Neural cell (in vitro differentiated cells): ENCODE measurements at regions not wholly inside any gene's neighbourhood (a gene's known extent, or its start where the extent isn't known, plus 50 kb on each side); places are given as distances from the start of the nearest gene placed in this dataset.

ENCODE experiments used
- H2AFZ ChIP-seq: fragments of 200-600, 300-800 bp; sonication (generic), shearing (Covaris generic); 2 replicates; pipeline ENCODE4 v1.6.0; 2014; ENCODE audit warnings: low read depth, mild to moderate bottlenecking, antibody characterized with exemption, low read length, moderate library complexity
- H3F3A ChIP-seq: fragments of 200-600 bp; shearing (Covaris generic); 2 replicates; pipeline ENCODE4 v1.6.1; 2016; ENCODE audit warnings: mild to moderate bottlenecking, moderate library complexity, mixed read lengths, antibody characterized with exemption, low read length; ENCODE audit not compliant: insufficient read depth, poor library complexity, severe bottlenecking
- H3K27ac ChIP-seq: fragments of 200-600, 300-800 bp; sonication (generic), shearing (Covaris generic); 2 replicates; pipeline ENCODE4 v1.5.1; 2014; ENCODE audit warnings: mild to moderate bottlenecking, low read length, moderate library complexity
- H3K27me3 ChIP-seq: fragments of 300-800, 200-600 bp; sonication (generic), shearing (Covaris generic); 2 replicates; pipeline ENCODE4 v1.6.0; 2014; ENCODE audit warnings: mild to moderate bottlenecking, low read depth, low read length, moderate library complexity; ENCODE audit not compliant: insufficient read depth
- H3K36me3 ChIP-seq: fragments of 300-800, 200-600 bp; sonication (generic), shearing (Covaris generic); 2 replicates; pipeline ENCODE4 v1.5.1; 2014; ENCODE audit warnings: mild to moderate bottlenecking, antibody characterized with exemption, low read length, moderate library complexity; ENCODE audit not compliant: insufficient read depth
- H3K4me2 ChIP-seq: fragments of 300-800, 200-600 bp; sonication (generic), shearing (Covaris generic); 2 replicates; pipeline ENCODE4 v1.6.0; 2014; ENCODE audit warnings: mild to moderate bottlenecking, low read length
- H3K4me3 ChIP-seq: fragments of 300-800, 200-600 bp; sonication (generic), shearing (Covaris generic); 2 replicates; pipeline ENCODE4 v1.5.1; 2014; ENCODE audit warnings: mild to moderate bottlenecking, low read length, moderate library complexity
- H3K79me2 ChIP-seq: fragments of 200-600 bp; shearing (Covaris generic); replicated peaks from 2 replicates; pipeline ENCODE4 v1.6.0; 2014; ENCODE audit warnings: mild to moderate bottlenecking, low read length, moderate library complexity; ENCODE audit not compliant: insufficient read depth
- H3K9ac ChIP-seq: fragments of 300-800, 200-600 bp; sonication (generic), shearing (Covaris generic); 2 replicates; pipeline ENCODE4 v1.6.1; 2016; ENCODE audit warnings: mild to moderate bottlenecking, low read length, mixed read lengths
- H3K9me2 ChIP-seq: fragments of 200-600 bp; shearing (Covaris generic); 2 replicates; pipeline ENCODE4 v1.6.1; 2016; ENCODE audit warnings: mild to moderate bottlenecking, low read length, mixed read lengths; ENCODE audit not compliant: insufficient read depth
- H3K9me3 ChIP-seq: fragments of 200-600, 300-800 bp; sonication (generic), shearing (Covaris generic); 2 replicates; pipeline ENCODE4 v1.6.1; 2016; ENCODE audit warnings: mild to moderate bottlenecking, mixed run types, low read length, moderate library complexity, mixed read lengths
- H4K20me1 ChIP-seq: fragments of 200-600 bp; shearing (Covaris generic); 2 replicates; pipeline ENCODE4 v1.6.1; 2016; ENCODE audit warnings: mild to moderate bottlenecking, mixed run types; ENCODE audit not compliant: insufficient read depth
- EP300 ChIP-seq: fragments of 450-650 bp; conservative IDR thresholded peaks from 2 replicates; pipeline ENCODE4 v1.6.1; 2014; ENCODE audit warnings: antibody characterized with exemption, mild to moderate bottlenecking, moderate library complexity; ENCODE audit not compliant: poor library complexity, severe bottlenecking
- EZH2 ChIP-seq: fragments of 200-600, 300-800 bp; shearing (Covaris generic), sonication (generic); IDR thresholded peaks from 2 replicates; pipeline ENCODE4 v1.6.1; 2014; ENCODE audit warnings: antibody characterized with exemption, low read length, borderline replicate concordance, mild to moderate bottlenecking; ENCODE audit not compliant: insufficient read depth, poor library complexity, severe bottlenecking
- MXI1 ChIP-seq: fragments of 450-650 bp; conservative IDR thresholded peaks from 2 replicates; pipeline ENCODE4 v1.6.1; 2014; ENCODE audit warnings: antibody characterized with exemption, mild to moderate bottlenecking; ENCODE audit not compliant: poor library complexity, severe bottlenecking
- POLR2AphosphoS5 ChIP-seq: IDR thresholded peaks from 2 replicates; pipeline ENCODE4 v1.6.1; 2012
- RAD21 ChIP-seq: fragments of 450-650 bp; conservative IDR thresholded peaks from 2 replicates; pipeline ENCODE4 v1.6.1; 2014; ENCODE audit warnings: antibody characterized with exemption, mild to moderate bottlenecking, moderate library complexity
- SMC3 ChIP-seq: fragments of 450-650 bp; conservative IDR thresholded peaks from 2 replicates; pipeline ENCODE4 v1.6.1; 2014; ENCODE audit warnings: antibody characterized with exemption, mild to moderate bottlenecking, moderate library complexity; ENCODE audit not compliant: poor library complexity
- TAF1 ChIP-seq: IDR thresholded peaks from 2 replicates; pipeline ENCODE4 v1.6.1; 2012; ENCODE audit warnings: low read depth
- TF ChIP-seq, protein P1 (sequence below): IDR thresholded peaks from 2 replicates; pipeline ENCODE4 v1.6.1; 2012; ENCODE audit warnings: borderline replicate concordance
- TF ChIP-seq, protein P2 (sequence below): fragments of 450-650 bp; IDR thresholded peaks from 2 replicates; pipeline ENCODE4 v1.5.1; 2014; ENCODE audit warnings: antibody characterized with exemption, mild to moderate bottlenecking, moderate library complexity; ENCODE audit not compliant: poor library complexity, severe bottlenecking

DNA sequence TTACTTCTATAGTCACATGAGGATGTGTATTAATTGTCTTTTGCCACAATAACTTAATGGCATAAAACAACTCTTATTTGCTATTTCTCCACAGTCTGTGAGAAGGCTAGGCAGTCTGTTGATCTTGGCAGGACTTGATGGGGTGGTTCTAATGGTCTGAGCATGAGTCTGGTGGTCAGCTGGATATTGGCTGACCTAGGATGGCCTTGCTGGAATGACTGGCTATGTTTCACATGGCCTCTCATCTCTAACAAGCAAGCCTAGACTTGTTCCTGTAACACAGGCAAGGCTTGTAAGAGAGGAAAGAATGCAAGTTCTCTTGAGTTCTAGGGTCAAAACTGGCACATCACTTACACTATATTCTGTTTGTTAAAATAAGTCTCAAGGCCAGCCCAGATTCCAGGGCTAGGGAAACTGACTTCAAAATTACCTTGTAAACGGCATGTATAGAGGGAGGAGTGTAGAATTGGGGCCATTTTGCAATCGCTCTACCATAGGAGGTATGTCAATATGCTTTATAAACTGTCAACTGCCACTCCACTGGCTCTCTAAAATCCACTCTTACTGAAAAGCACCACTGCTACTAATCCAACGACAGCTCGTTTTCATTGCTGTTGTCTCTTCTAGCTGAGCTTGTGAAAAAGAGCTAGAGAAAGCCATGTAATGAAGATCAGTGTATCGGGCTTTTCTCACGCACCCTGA lies 325.0 kb upstream of the PKDCC start:
- no peak overlapping the region for H2AFZ ChIP-seq
- no peaks in the 10 kb centered on the region for H3K9me3 ChIP-seq
- no peaks in the 10 kb centered on the region for H3F3A ChIP-seq
- H3K4me3 ChIP-seq: no peak overlapping the region
- H3K9me2 ChIP-seq: no peaks in the 10 kb centered on the region
- TF ChIP-seq, protein P1, sequence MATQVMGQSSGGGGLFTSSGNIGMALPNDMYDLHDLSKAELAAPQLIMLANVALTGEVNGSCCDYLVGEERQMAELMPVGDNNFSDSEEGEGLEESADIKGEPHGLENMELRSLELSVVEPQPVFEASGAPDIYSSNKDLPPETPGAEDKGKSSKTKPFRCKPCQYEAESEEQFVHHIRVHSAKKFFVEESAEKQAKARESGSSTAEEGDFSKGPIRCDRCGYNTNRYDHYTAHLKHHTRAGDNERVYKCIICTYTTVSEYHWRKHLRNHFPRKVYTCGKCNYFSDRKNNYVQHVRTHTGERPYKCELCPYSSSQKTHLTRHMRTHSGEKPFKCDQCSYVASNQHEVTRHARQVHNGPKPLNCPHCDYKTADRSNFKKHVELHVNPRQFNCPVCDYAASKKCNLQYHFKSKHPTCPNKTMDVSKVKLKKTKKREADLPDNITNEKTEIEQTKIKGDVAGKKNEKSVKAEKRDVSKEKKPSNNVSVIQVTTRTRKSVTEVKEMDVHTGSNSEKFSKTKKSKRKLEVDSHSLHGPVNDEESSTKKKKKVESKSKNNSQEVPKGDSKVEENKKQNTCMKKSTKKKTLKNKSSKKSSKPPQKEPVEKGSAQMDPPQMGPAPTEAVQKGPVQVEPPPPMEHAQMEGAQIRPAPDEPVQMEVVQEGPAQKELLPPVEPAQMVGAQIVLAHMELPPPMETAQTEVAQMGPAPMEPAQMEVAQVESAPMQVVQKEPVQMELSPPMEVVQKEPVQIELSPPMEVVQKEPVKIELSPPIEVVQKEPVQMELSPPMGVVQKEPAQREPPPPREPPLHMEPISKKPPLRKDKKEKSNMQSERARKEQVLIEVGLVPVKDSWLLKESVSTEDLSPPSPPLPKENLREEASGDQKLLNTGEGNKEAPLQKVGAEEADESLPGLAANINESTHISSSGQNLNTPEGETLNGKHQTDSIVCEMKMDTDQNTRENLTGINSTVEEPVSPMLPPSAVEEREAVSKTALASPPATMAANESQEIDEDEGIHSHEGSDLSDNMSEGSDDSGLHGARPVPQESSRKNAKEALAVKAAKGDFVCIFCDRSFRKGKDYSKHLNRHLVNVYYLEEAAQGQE: no peak
- TF ChIP-seq EP300 (no peak), SMC3 (no peak), EZH2 (no peak), RAD21 (no peak), TAF1 (no peak)
- no peak overlapping the region for H3K9ac ChIP-seq
- no peaks in the 10 kb centered on the region for H3K36me3 ChIP-seq
- H3K79me2 ChIP-seq: no peaks in the 10 kb centered on the region
- no peak overlapping the region for H3K27ac ChIP-seq
- no peak overlapping the region for H3K4me2 ChIP-seq
- no peaks in the 10 kb centered on the region for H4K20me1 ChIP-seq
- H3K27me3 ChIP-seq: no peaks in the 10 kb centered on the region

DNA sequence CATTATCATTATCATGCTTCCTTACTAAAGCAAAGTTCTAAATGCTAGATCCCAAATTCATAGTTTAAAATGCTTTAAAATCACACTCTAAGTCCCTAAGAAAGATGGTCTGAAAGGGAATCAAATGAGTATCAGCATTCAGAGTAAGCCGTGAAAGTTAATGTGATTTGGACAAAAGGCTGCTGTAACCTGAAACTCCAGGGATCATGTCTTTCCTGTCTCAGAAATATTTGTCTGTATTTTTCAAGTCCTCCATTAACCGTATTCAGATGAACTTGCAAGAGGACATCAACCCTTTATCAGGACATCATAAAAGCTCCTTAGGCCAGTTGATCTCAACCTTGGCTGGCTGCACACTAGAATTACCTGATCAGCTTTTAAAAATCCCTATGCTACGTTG lies 324.3 kb upstream of the PKDCC start:
- no peaks in the 10 kb centered on the region for H3K9me3 ChIP-seq
- H2AFZ ChIP-seq: no peak overlapping the region
- H3K79me2 ChIP-seq: no peaks in the 10 kb centered on the region
- H3K9me2 ChIP-seq: no peaks in the 10 kb centered on the region
- H3K4me3 ChIP-seq: no peak overlapping the region
- no peaks in the 10 kb centered on the region for H3F3A ChIP-seq
- TF ChIP-seq POLR2AphosphoS5: no peak
- no peak for TF ChIP-seq SMC3
- TF ChIP-seq, protein P2, sequence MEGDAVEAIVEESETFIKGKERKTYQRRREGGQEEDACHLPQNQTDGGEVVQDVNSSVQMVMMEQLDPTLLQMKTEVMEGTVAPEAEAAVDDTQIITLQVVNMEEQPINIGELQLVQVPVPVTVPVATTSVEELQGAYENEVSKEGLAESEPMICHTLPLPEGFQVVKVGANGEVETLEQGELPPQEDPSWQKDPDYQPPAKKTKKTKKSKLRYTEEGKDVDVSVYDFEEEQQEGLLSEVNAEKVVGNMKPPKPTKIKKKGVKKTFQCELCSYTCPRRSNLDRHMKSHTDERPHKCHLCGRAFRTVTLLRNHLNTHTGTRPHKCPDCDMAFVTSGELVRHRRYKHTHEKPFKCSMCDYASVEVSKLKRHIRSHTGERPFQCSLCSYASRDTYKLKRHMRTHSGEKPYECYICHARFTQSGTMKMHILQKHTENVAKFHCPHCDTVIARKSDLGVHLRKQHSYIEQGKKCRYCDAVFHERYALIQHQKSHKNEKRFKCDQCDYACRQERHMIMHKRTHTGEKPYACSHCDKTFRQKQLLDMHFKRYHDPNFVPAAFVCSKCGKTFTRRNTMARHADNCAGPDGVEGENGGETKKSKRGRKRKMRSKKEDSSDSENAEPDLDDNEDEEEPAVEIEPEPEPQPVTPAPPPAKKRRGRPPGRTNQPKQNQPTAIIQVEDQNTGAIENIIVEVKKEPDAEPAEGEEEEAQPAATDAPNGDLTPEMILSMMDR: no peak
- no peak for TF ChIP-seq EZH2
- TF ChIP-seq MXI1: no peak
- TF ChIP-seq EP300: no peak
- no peak for TF ChIP-seq RAD21
- TF ChIP-seq, protein P1: no peak
- TF ChIP-seq TAF1: no peak
- H3K27me3 ChIP-seq: no peaks in the 10 kb centered on the region
- no peaks in the 10 kb centered on the region for H3K36me3 ChIP-seq
- no peak overlapping the region for H3K9ac ChIP-seq
- no peak overlapping the region for H3K27ac ChIP-seq
- H3K4me2 ChIP-seq: no peak overlapping the region
- no peaks in the 10 kb centered on the region for H4K20me1 ChIP-seq
